ENCODE measurements at regions not wholly inside any gene's neighbourhood (a gene's known extent, or its start where the extent isn't known, plus 50 kb on each side); places are given as distances from the start of the nearest gene placed in this dataset.

- no peak for DNase-seq (ENCODE audit: low read depth)
- TF ChIP-seq CTCF (IDR thresholded peaks at IDR 0.05; ENCODE audit: control insufficient read depth, extremely low read depth, insufficient read depth), result no peak
Observed at GRCh38 chr14:86022031-86022629, 492.2 kb downstream of the FLRT2 start.

GRCh38 chr14:86020841-86021240, 490.9 kb downstream of the FLRT2 start:
- no peak for TF ChIP-seq CTCF (IDR thresholded peaks at IDR 0.05; ENCODE audit: control insufficient read depth, extremely low read depth, insufficient read depth)
- DNase-seq (ENCODE audit: low read depth), result no peak
- no peak overlapping the region for H3K4me3 ChIP-seq (ENCODE audit: low read depth, low read length)

More at GRCh38 chr14:86022031-86022629, 492.2 kb downstream of the FLRT2 start:
- no peak overlapping the region for H3K4me3 ChIP-seq (ENCODE audit: low read depth, low read length)

GRCh38 chr14:86015941-86016340, 486.0 kb downstream of the FLRT2 start:
- no peak for DNase-seq (ENCODE audit: low read depth)
- no peak for TF ChIP-seq CTCF (IDR thresholded peaks at IDR 0.05; ENCODE audit: control insufficient read depth, extremely low read depth, insufficient read depth)
- no peak overlapping the region for H3K4me3 ChIP-seq (ENCODE audit: low read depth, low read length)

- H3K4me3 ChIP-seq (ENCODE audit: low read depth, low read length), result no peak overlapping the region
- no peak for TF ChIP-seq CTCF (IDR thresholded peaks at IDR 0.05; ENCODE audit: control insufficient read depth, extremely low read depth, insufficient read depth)
- DNase-seq (ENCODE audit: low read depth), result no peak
Observed at GRCh38 chr14:86015511-86015910, 485.6 kb downstream of the FLRT2 start.

GRCh38 chr14:86013641-86014040, 483.7 kb downstream of the FLRT2 start:
- H3K4me3 ChIP-seq (ENCODE audit: low read depth, low read length), result no peak overlapping the region
- TF ChIP-seq CTCF (IDR thresholded peaks at IDR 0.05; ENCODE audit: control insufficient read depth, extremely low read depth, insufficient read depth), result no peak
- no peak for DNase-seq (ENCODE audit: low read depth)

- DNase-seq (ENCODE audit: low read depth), result no peak
- no peak overlapping the region for H3K4me3 ChIP-seq (ENCODE audit: low read depth, low read length)
- no peak for TF ChIP-seq CTCF (IDR thresholded peaks at IDR 0.05; ENCODE audit: control insufficient read depth, extremely low read depth, insufficient read depth)
Observed at GRCh38 chr14:86012461-86012860, 482.5 kb downstream of the FLRT2 start.

- no peak for DNase-seq (ENCODE audit: low read depth)
- TF ChIP-seq CTCF (IDR thresholded peaks at IDR 0.05; ENCODE audit: control insufficient read depth, extremely low read depth, insufficient read depth), result no peak
- no peak overlapping the region for H3K4me3 ChIP-seq (ENCODE audit: low read depth, low read length)
Observed at GRCh38 chr14:86003998-86004397, 474.1 kb downstream of the FLRT2 start.
